GM12878 (cell line): ENCODE measurements at regions not wholly inside any gene's neighbourhood (a gene's known extent, or its start where the extent isn't known, plus 50 kb on each side); places are given as distances from the start of the nearest gene placed in this dataset.

Experiments used
- ATAC-seq: fragments of 200-7000 bp; cut with Tn5 transposase; 3 replicates; pipeline ENCODE4 v1.9.1; 2020; ENCODE audit warnings: mild to moderate bottlenecking, moderate library complexity
- BruUV-seq: library from RNA; stranded (reverse); fragments of 400-500 nt; replicated peaks from 2 replicates; lab custom pipeline; 2021; lab: Mats Ljungman, UMichigan
- CTCF ChIA-PET: fragments of 300-600 bp; sonication (Branson Sonifier 250); formaldehyde crosslinking; extraction: SDS; loops from one replicate; lab custom pipeline; 2021; ENCODE audit warnings: inconsistent platforms; lab: Yijun Ruan, JAX
- POLR2A ChIA-PET: fragments of 350-600 bp; formaldehyde crosslinking; extraction: SDS; loops from one replicate; lab custom pipeline; 2021; ENCODE audit warnings: inconsistent platforms; lab: Charles Lee
- RAD21 ChIA-PET: fragments of 300-600 bp; sonication (Branson Sonifier 250); formaldehyde crosslinking; loops from one replicate; lab custom pipeline; 2023; ENCODE audit warnings: antibody characterized with exemption; ENCODE audit not compliant: unreplicated experiment; lab: Charles Lee
- SMC1A ChIA-PET: fragments of 300-600 bp; sonication (Branson Sonifier 250); formaldehyde crosslinking; loops from one replicate; lab custom pipeline; 2023; ENCODE audit not compliant: unreplicated experiment, uncharacterized antibody; lab: Charles Lee
- DNase-seq: peaks from one replicate; pipeline ENCODE4 v3.0.0-alpha.2; 2011; ENCODE audit warnings: low read depth, low spot score
- FAIRE-seq: peaks from 3 replicates; lab custom pipeline; 2011; peaks lifted over from hg19 to GRCh38; lab: Jason Lieb, UNC
- H2AFZ ChIP-seq: 2 replicates; pipeline ENCODE4 v1.6.0; 2011; ENCODE audit warnings: low read depth, low read length, control low read depth; ENCODE audit not compliant: control insufficient read depth
- H3K27ac ChIP-seq: 2 replicates; pipeline ENCODE4 v1.5.1; 2011; ENCODE audit warnings: control low read depth; ENCODE audit not compliant: control insufficient read depth, insufficient read depth
- H3K27me3 ChIP-seq, 2 experiments: replicated peaks in 1 of 2; 2 replicates each; pipeline versions ENCODE4 v1.6.0 to v1.6.1; 2011; ENCODE audit warnings: low read length in 1 of 2; ENCODE audit not compliant: control insufficient read depth in 2 of 2, insufficient read depth in 2 of 2
- H3K36me3 ChIP-seq, 2 experiments: 2 replicates each; pipeline ENCODE4 v1.5.1; 2011; ENCODE audit warnings: low read length in 1 of 2; ENCODE audit not compliant: control insufficient read depth in 2 of 2, insufficient read depth in 2 of 2
- H3K4me1 ChIP-seq: 2 replicates; pipeline ENCODE4 v1.6.1; 2011; ENCODE audit warnings: mild to moderate bottlenecking, low read length, moderate library complexity, mixed read lengths; ENCODE audit not compliant: control insufficient read depth, insufficient read depth
- H3K4me2 ChIP-seq: 2 replicates; pipeline ENCODE4 v1.6.0; 2011; ENCODE audit warnings: control low read depth; ENCODE audit not compliant: control insufficient read depth, insufficient read depth
- H3K4me3 ChIP-seq: fragments of 200-600 bp; sonication (generic); 2 replicates; pipeline ENCODE4 v1.5.1; 2016
- H3K79me2 ChIP-seq: 2 replicates; pipeline ENCODE4 v1.6.0; 2011; ENCODE audit warnings: low read length; ENCODE audit not compliant: control insufficient read depth, insufficient read depth
- H3K9ac ChIP-seq: 2 replicates; pipeline ENCODE4 v1.8.0; 2011; ENCODE audit warnings: low read length, control low read depth, mixed read lengths; ENCODE audit not compliant: control insufficient read depth, insufficient read depth
- H3K9me3 ChIP-seq: replicated peaks from 3 replicates; pipeline ENCODE4 v1.5.1; 2011; ENCODE audit warnings: mild to moderate bottlenecking, low read length; ENCODE audit not compliant: control insufficient read depth, insufficient read depth
- H4K20me1 ChIP-seq: 2 replicates; pipeline ENCODE4 v1.6.0; 2011; ENCODE audit not compliant: control insufficient read depth, insufficient read depth
- CHD1 ChIP-seq: IDR thresholded peaks from 2 replicates; pipeline ENCODE4 v1.6.1; 2012; ENCODE audit warnings: low read depth, low read length, improper control_type of control experiment
- GATAD2B ChIP-seq: fragments of 450-650 bp; conservative IDR thresholded peaks from 2 replicates; pipeline ENCODE4 v1.6.1; 2017; ENCODE audit warnings: low read depth, mild to moderate bottlenecking, moderate library complexity
- TCF12 ChIP-seq: IDR thresholded peaks from 2 replicates; pipeline ENCODE4 v1.6.1; 2011; ENCODE audit warnings: low read depth, mild to moderate bottlenecking, low read length
- YBX1 ChIP-seq: fragments of 450-650 bp; IDR thresholded peaks from 2 replicates; pipeline ENCODE4 v1.6.1; 2016; ENCODE audit warnings: antibody characterized with exemption
- YY1 ChIP-seq: IDR thresholded peaks from 2 replicates; pipeline ENCODE4 v1.6.1; 2011; ENCODE audit warnings: low read depth, mild to moderate bottlenecking, low read length
- WGBS: methylation state at CpG from one replicate; pipeline ENCODE4 v1.1.6; 2016; ENCODE audit warnings: low lambda C conversion rate; ENCODE audit not compliant: insufficient replicate concordance, insufficient coverage; ENCODE audit errors: missing lambda C conversion rate; 5-methylcytosine and 5-hydroxymethylcytosine counted together
- in situ Hi-C: fragments of 300-500 bp; cut with MboI; formaldehyde crosslinking; loops from 9 replicates; pipeline ENCODE4 v1.14.3; 2018; ENCODE audit warnings: mixed read lengths
- intact Hi-C: fragments of 100-400 bp; cut with micrococcal nuclease; formaldehyde crosslinking; loops from one replicate; pipeline ENCODE4 v1.14.2; 2022; ENCODE audit not compliant: unreplicated experiment
- TF ChIP-seq, protein P1 (sequence below): fragments of 450-650 bp; IDR thresholded peaks from 2 replicates; pipeline ENCODE4 v1.6.1; 2017; ENCODE audit warnings: mild to moderate bottlenecking, moderate library complexity

DNA sequence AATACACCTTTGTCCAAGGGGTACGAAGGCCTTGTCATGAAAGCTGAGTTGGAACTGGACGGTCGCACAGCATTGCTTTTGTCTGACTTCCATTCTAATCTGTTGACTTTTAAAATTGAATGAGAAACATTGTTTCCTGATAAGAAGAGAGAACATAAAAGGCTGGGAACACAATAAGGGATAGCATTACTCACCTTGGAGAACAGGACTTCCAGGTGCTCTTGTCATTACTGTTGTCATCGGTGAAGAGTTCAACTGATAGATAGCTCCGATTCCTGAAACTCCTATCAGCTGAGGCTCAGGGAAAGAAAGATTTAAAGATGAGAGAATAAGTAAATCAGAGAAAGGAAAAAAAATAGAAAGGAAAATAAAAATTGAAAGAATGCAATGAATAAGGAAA lies 351.1 kb downstream of the KCNJ2 start:
- BruUV-seq, result no TSS peak
- H3K9me3 ChIP-seq, result no peaks in the 10 kb centered on the region

More for the DNA sequence above, 351.1 kb downstream of the KCNJ2 start:
- Histone ChIP-seq H3K36me3 (no peaks in the 10 kb centered on the region), H4K20me1 (no peaks in the 10 kb centered on the region), H3K79me2 (no peaks in the 10 kb centered on the region), H2AFZ (no peak overlapping the region), H3K4me2 (no peak overlapping the region), H3K4me3 (no peak overlapping the region), H3K27ac (no peak overlapping the region), H3K4me1 (no peaks in the 10 kb centered on the region), H3K27me3 (no peaks in the 10 kb centered on the region), H3K9ac (no peak overlapping the region)
- FAIRE-seq (no peak), ATAC-seq (no peak), DNase-seq (no peak)
- in situ Hi-C loops (no loop called here), intact Hi-C loops (no loop called here)
- ChIA-PET POLR2A (no interaction called here), CTCF (interaction anchor here (1.4 kb wide), 1 partner anchor 14 kb away, joined by 4 read pairs; no protein-coding TSS in a partner anchor), RAD21 (interaction anchor here (0.6 to 1.0 kb wide), 2 partner anchors 912 to 913 kb away, joined by 3 read pairs; no protein-coding TSS in a partner anchor), SMC1A (interaction anchor here (1.1 to 2.0 kb wide), 4 partner anchors 12 to 360 kb away, joined by 3 to 9 read pairs (median 4); no protein-coding TSS in a partner anchor)
- WGBS, result 62% methylated on average over 5 of the region's 5 CpGs
- TF ChIP-seq TCF12 (no peak), YBX1 (no peak), YY1 (no peak), GATAD2B (no peak), CHD1 (no peak)
- TF ChIP-seq, protein P1, sequence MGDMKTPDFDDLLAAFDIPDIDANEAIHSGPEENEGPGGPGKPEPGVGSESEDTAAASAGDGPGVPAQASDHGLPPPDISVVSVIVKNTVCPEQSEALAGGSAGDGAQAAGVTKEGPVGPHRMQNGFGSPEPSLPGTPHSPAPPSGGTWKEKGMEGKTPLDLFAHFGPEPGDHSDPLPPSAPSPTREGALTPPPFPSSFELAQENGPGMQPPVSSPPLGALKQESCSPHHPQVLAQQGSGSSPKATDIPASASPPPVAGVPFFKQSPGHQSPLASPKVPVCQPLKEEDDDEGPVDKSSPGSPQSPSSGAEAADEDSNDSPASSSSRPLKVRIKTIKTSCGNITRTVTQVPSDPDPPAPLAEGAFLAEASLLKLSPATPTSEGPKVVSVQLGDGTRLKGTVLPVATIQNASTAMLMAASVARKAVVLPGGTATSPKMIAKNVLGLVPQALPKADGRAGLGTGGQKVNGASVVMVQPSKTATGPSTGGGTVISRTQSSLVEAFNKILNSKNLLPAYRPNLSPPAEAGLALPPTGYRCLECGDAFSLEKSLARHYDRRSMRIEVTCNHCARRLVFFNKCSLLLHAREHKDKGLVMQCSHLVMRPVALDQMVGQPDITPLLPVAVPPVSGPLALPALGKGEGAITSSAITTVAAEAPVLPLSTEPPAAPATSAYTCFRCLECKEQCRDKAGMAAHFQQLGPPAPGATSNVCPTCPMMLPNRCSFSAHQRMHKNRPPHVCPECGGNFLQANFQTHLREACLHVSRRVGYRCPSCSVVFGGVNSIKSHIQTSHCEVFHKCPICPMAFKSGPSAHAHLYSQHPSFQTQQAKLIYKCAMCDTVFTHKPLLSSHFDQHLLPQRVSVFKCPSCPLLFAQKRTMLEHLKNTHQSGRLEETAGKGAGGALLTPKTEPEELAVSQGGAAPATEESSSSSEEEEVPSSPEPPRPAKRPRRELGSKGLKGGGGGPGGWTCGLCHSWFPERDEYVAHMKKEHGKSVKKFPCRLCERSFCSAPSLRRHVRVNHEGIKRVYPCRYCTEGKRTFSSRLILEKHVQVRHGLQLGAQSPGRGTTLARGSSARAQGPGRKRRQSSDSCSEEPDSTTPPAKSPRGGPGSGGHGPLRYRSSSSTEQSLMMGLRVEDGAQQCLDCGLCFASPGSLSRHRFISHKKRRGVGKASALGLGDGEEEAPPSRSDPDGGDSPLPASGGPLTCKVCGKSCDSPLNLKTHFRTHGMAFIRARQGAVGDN, result no peak
- TF ChIP-seq, all 136 proteins: peak for 0
